IMR-90 (cell line): ENCODE measurements at regions not wholly inside any gene's neighbourhood (a gene's known extent, or its start where the extent isn't known, plus 50 kb on each side); places are given as distances from the start of the nearest gene placed in this dataset.

Experiments used
- ATAC-seq: fragments of 200-7000 bp; cut with Tn5 transposase; 2 replicates; pipeline ENCODE4 v1.9.1; 2020; ENCODE audit warnings: low read depth, mild to moderate bottlenecking, moderate library complexity
- BruUV-seq: library from RNA; stranded (reverse); fragments of 400-500 nt; replicated peaks from 2 replicates; lab custom pipeline; 2021; lab: Mats Ljungman, UMichigan
- CTCF ChIA-PET: fragments of 300-600 bp; formaldehyde crosslinking; extraction: SDS; loops from one replicate; lab custom pipeline; 2021; ENCODE audit warnings: antibody characterized with exemption; lab: Yijun Ruan, JAX
- POLR2A ChIA-PET: fragments of 300-600 bp; sonication (Branson Sonifier 250); formaldehyde crosslinking; loops from one replicate; lab custom pipeline; 2022; ENCODE audit warnings: antibody characterized with exemption; ENCODE audit not compliant: unreplicated experiment; lab: Charles Lee
- DNase-seq: peaks from one replicate; pipeline ENCODE4 v3.0.0; 2013
- H2AFZ ChIP-seq: replicated peaks from 2 replicates; pipeline ENCODE3; 2013; ENCODE audit warnings: low read length, mild to moderate bottlenecking; ENCODE audit not compliant: poor library complexity
- H2AK5ac ChIP-seq: 2 replicates; pipeline ENCODE4 v1.6.1; 2013; ENCODE audit warnings: low read depth, low read length, inconsistent platforms
- H2AK9ac ChIP-seq: replicated peaks from 2 replicates; pipeline ENCODE3; 2013; ENCODE audit warnings: mild to moderate bottlenecking, low read depth, low read length, moderate library complexity; ENCODE audit not compliant: poor library complexity
- H2BK120ac ChIP-seq: 2 replicates; pipeline ENCODE4 v1.6.1; 2013; ENCODE audit warnings: low read depth, low read length, inconsistent platforms
- H2BK15ac ChIP-seq: 3 replicates; pipeline ENCODE4 v1.6.1; 2013; ENCODE audit warnings: low read depth, low read length, inconsistent platforms
- H2BK20ac ChIP-seq: 2 replicates; pipeline ENCODE4 v1.6.1; 2013; ENCODE audit warnings: low read depth, mild to moderate bottlenecking, inconsistent platforms, low read length, moderate library complexity
- H2BK5ac ChIP-seq: 2 replicates; pipeline ENCODE4 v1.6.1; 2013; ENCODE audit warnings: mild to moderate bottlenecking, low read depth, low read length, inconsistent platforms; ENCODE audit not compliant: poor library complexity, severe bottlenecking
- H3K14ac ChIP-seq: replicated peaks from 2 replicates; pipeline ENCODE4 v1.6.1; 2013; ENCODE audit warnings: low read depth, low read length, inconsistent platforms
- H3K18ac ChIP-seq: 2 replicates; pipeline ENCODE4 v1.6.1; 2013; ENCODE audit warnings: low read depth, low read length, control low read depth
- H3K23ac ChIP-seq: 2 replicates; pipeline ENCODE4 v1.6.1; 2013; ENCODE audit warnings: low read depth, low read length, inconsistent platforms
- H3K27ac ChIP-seq: 2 replicates; pipeline ENCODE4 v1.5.1; 2013; ENCODE audit warnings: mild to moderate bottlenecking, control low read depth, low read length; ENCODE audit not compliant: insufficient read depth
- H3K27me3 ChIP-seq: 2 replicates; pipeline ENCODE4 v1.6.1; 2013; ENCODE audit warnings: low read length; ENCODE audit not compliant: control insufficient read depth, insufficient read depth
- H3K36me3 ChIP-seq: 2 replicates; pipeline ENCODE4 v1.6.1; 2013; ENCODE audit warnings: low read length, mixed read lengths; ENCODE audit not compliant: control insufficient read depth, insufficient read depth
- H3K4ac ChIP-seq: 2 replicates; pipeline ENCODE4 v1.6.1; 2013; ENCODE audit warnings: low read depth, low read length, inconsistent platforms
- H3K4me1 ChIP-seq: 2 replicates; pipeline ENCODE4 v1.6.1; 2013; ENCODE audit warnings: low read length, mixed read lengths; ENCODE audit not compliant: control insufficient read depth, insufficient read depth
- H3K4me2 ChIP-seq: 2 replicates; pipeline ENCODE4 v1.6.1; 2013; ENCODE audit warnings: low read depth, mild to moderate bottlenecking, control low read depth, low read length, moderate library complexity
- H3K4me3 ChIP-seq: 2 replicates; pipeline ENCODE4 v1.5.1; 2013; ENCODE audit warnings: low read depth, mild to moderate bottlenecking, control low read depth, low read length, moderate library complexity; ENCODE audit not compliant: insufficient read depth
- H3K56ac ChIP-seq: 2 replicates; pipeline ENCODE4 v1.6.1; 2013; ENCODE audit warnings: low read length, inconsistent platforms; ENCODE audit not compliant: insufficient read depth; ENCODE audit errors: extremely low read depth
- H3K79me1 ChIP-seq, 2 experiments: 2 replicates each; pipeline ENCODE4 v1.6.1; 2013; ENCODE audit warnings: low read length in 2 of 2, inconsistent platforms in 1 of 2, low read depth in 1 of 2
- H3K9ac ChIP-seq: 2 replicates; pipeline ENCODE4 v1.6.1; 2013; ENCODE audit warnings: low read depth, low read length, control low read depth
- H3K9me1 ChIP-seq: 2 replicates; pipeline ENCODE4 v1.6.1; 2013; ENCODE audit warnings: low read length, inconsistent platforms; ENCODE audit not compliant: insufficient read depth
- H3K9me3 ChIP-seq: 2 replicates; pipeline ENCODE4 v1.6.1; 2013; ENCODE audit warnings: low read length; ENCODE audit not compliant: control insufficient read depth, insufficient read depth
- H4K20me1 ChIP-seq: 2 replicates; pipeline ENCODE4 v1.6.1; 2013; ENCODE audit warnings: low read length, inconsistent platforms; ENCODE audit not compliant: insufficient read depth
- H4K5ac ChIP-seq: 2 replicates; pipeline ENCODE4 v1.6.1; 2013; ENCODE audit warnings: mild to moderate bottlenecking, low read depth, low read length, control low read depth
- H4K8ac ChIP-seq, 2 experiments: 2 replicates each; pipeline ENCODE4 v1.6.1; 2013; ENCODE audit warnings: low read depth in 2 of 2, low read length in 2 of 2, control low read depth in 1 of 2, inconsistent platforms in 1 of 2
- H4K91ac ChIP-seq: 2 replicates; pipeline ENCODE4 v1.6.1; 2013; ENCODE audit warnings: low read depth, low read length, inconsistent platforms; ENCODE audit not compliant: insufficient read depth
- CEBPB ChIP-seq: IDR thresholded peaks from 2 replicates; pipeline ENCODE4 v1.6.1; 2012; ENCODE audit warnings: low read depth, low read length, improper control_type of control experiment
- CHD1 ChIP-seq: IDR thresholded peaks from 2 replicates; pipeline ENCODE4 v1.6.1; 2012; ENCODE audit warnings: low read depth, low read length, improper control_type of control experiment
- CTCF ChIP-seq: conservative IDR thresholded peaks from 2 replicates; pipeline ENCODE4 v1.5.1; 2012; ENCODE audit warnings: mild to moderate bottlenecking, low read depth, low read length, improper control_type of control experiment
- ELK1 ChIP-seq: fragments of 150-350 bp; IDR thresholded peaks from 2 replicates; pipeline ENCODE4 v1.6.1; 2016; ENCODE audit warnings: low read depth, mild to moderate bottlenecking, low read length, moderate library complexity, borderline replicate concordance
- FOS ChIP-seq: fragments of 150-350 bp; IDR thresholded peaks from 2 replicates; pipeline ENCODE4 v1.6.1; 2016; ENCODE audit warnings: low read depth, low read length
- MAFK ChIP-seq: IDR thresholded peaks from 2 replicates; pipeline ENCODE4 v1.6.1; 2012; ENCODE audit warnings: low read depth, low read length, improper control_type of control experiment
- MAZ ChIP-seq: IDR thresholded peaks from 2 replicates; pipeline ENCODE4 v1.6.1; 2012; ENCODE audit warnings: low read depth, mild to moderate bottlenecking, low read length, improper control_type of control experiment, moderate library complexity, borderline replicate concordance
- MXI1 ChIP-seq: IDR thresholded peaks from 2 replicates; pipeline ENCODE4 v1.6.1; 2012; ENCODE audit warnings: low read depth, mild to moderate bottlenecking, low read length, moderate library complexity, borderline replicate concordance
- NFE2L2 ChIP-seq: fragments of 150-350 bp; IDR thresholded peaks from 2 replicates; pipeline ENCODE4 v1.6.1; 2016; ENCODE audit warnings: low read depth, mild to moderate bottlenecking, low read length
- POLR2A ChIP-seq: IDR thresholded peaks from 2 replicates; pipeline ENCODE4 v1.6.1; 2012; ENCODE audit warnings: mild to moderate bottlenecking, low read depth, low read length
- SMC3 ChIP-seq: fragments of 150-350 bp; IDR thresholded peaks from 2 replicates; pipeline ENCODE4 v1.6.1; 2016; ENCODE audit warnings: low read depth, mild to moderate bottlenecking, antibody characterized with exemption, low read length, moderate library complexity
- WGBS, 2 experiments: methylation state at CpG; one replicate each; pipeline versions ENCODE4 v1.1.5 to v1.1.7; 2013; ENCODE audit warnings: missing lambda C conversion rate in 2 of 2; ENCODE audit not compliant: insufficient read length in 1 of 2; ENCODE audit errors: extremely low coverage in 2 of 2; 5-methylcytosine and 5-hydroxymethylcytosine counted together
- dilution Hi-C: fragments of 300-500 bp; cut with HindIII; formaldehyde crosslinking; loops from one replicate; pipeline ENCODE4 v1.14.3; 2018; ENCODE audit warnings: low sequenced_read_pairs; ENCODE audit not compliant: unreplicated experiment
- in situ Hi-C: fragments of 300-500 bp; cut with MboI; formaldehyde crosslinking; loops from 3 replicates; pipeline ENCODE4 v1.14.3; 2019; ENCODE audit warnings: low sequenced_read_pairs, inconsistent platforms, mixed read lengths
- intact Hi-C: fragments of 100-400 bp; cut with micrococcal nuclease; formaldehyde crosslinking; loops from 2 replicates; pipeline ENCODE4 v1.10.0; 2022

- no CpG with 5 or more reads among the region's 3 CpGs for WGBS, 2 experiments
- Histone ChIP-seq H3K4me1 (no peaks in the 10 kb centered on the region), H2BK5ac (no peak overlapping the region), H3K23ac (no peak overlapping the region), H3K4me3 (no peak overlapping the region), H4K5ac (no peak overlapping the region), H3K14ac (no peak overlapping the region), H3K18ac (no peak overlapping the region), H3K27me3 (no peaks in the 10 kb centered on the region), H3K79me1 (no peaks in the 10 kb centered on the region), H4K8ac (no peak overlapping the region), H2BK20ac (no peak overlapping the region), H2AK5ac (no peak overlapping the region), H3K36me3 (no peaks in the 10 kb centered on the region), H4K20me1 (no peaks in the 10 kb centered on the region), H3K4me2 (no peak overlapping the region), H3K4ac (no peak overlapping the region), H3K56ac (no peak overlapping the region), H4K91ac (no peak overlapping the region), H3K27ac (no peak overlapping the region), H2AK9ac (no peak overlapping the region), H3K9ac (no peak overlapping the region), H3K9me1 (no peaks in the 10 kb centered on the region), H2BK15ac (no peak overlapping the region), H3K9me3 (no peaks in the 10 kb centered on the region), H2AFZ (no peak overlapping the region), H2BK120ac (no peak overlapping the region)
- CTCF ChIA-PET, result no interaction called here
- dilution Hi-C loops, result no loop called here
- BruUV-seq, result no TSS peak
- POLR2A ChIA-PET, result no interaction called here
- in situ Hi-C loops, result no loop called here
- intact Hi-C loops, result no loop called here
- no peak for TF ChIP-seq CHD1
- no peak for TF ChIP-seq MAZ
- no peak for TF ChIP-seq CTCF
- no peak for TF ChIP-seq POLR2A
- no peak for TF ChIP-seq MXI1
- TF ChIP-seq MAFK, result no peak
- no peak for TF ChIP-seq SMC3
- no peak for TF ChIP-seq ELK1
- TF ChIP-seq NFE2L2, result no peak
- TF ChIP-seq FOS, result no peak
- TF ChIP-seq CEBPB, result no peak
- ATAC-seq (no peak), DNase-seq (no peak)
These were observed 132.9 kb upstream of the TMCO5A start for GRCh38 chr15:37801529-37801928.
